ENCODE measurements at regions not wholly inside any gene's neighbourhood (a gene's known extent, or its start where the extent isn't known, plus 50 kb on each side); places are given as distances from the start of the nearest gene placed in this dataset.

GRCh38 chr3:176969066-176969465 lies 228.2 kb downstream of the TBL1XR1 start:
- DNase-seq = no peak

GRCh38 chr3:176968631-176969030 lies 228.7 kb downstream of the TBL1XR1 start:
- no peak for DNase-seq

GRCh38 chr3:176967522-176967921 lies 229.8 kb downstream of the TBL1XR1 start:
- no peak for DNase-seq

GRCh38 chr3:176964661-176965060 lies 232.6 kb downstream of the TBL1XR1 start:
- no peak for DNase-seq

GRCh38 chr3:176961916-176962315 lies 235.4 kb downstream of the TBL1XR1 start:
- DNase-seq = no peak

- DNase-seq = no peak
These were observed 237.4 kb downstream of the TBL1XR1 start for GRCh38 chr3:176959867-176960266.

GRCh38 chr3:176958560-176958959 lies 238.7 kb downstream of the TBL1XR1 start:
- no peak for DNase-seq

GRCh38 chr3:176954517-176954916 lies 242.8 kb downstream of the TBL1XR1 start:
- DNase-seq = no peak

GRCh38 chr3:176953106-176954060 lies 243.9 kb downstream of the TBL1XR1 start:
- DNase-seq = peak; percentile 30

- no peak for DNase-seq
These were observed 245.5 kb downstream of the TBL1XR1 start for GRCh38 chr3:176951586-176952292.

GRCh38 chr3:176951144-176951543 lies 246.1 kb downstream of the TBL1XR1 start:
- DNase-seq = no peak

- no peak for DNase-seq
These were observed 246.5 kb downstream of the TBL1XR1 start for GRCh38 chr3:176950743-176951142.

GRCh38 chr3:176948151-176948550 lies 249.1 kb downstream of the TBL1XR1 start:
- DNase-seq = no peak

- DNase-seq = no peak
These were observed 251.1 kb downstream of the TBL1XR1 start for GRCh38 chr3:176946202-176946601.

GRCh38 chr3:176942305-176942704 lies 255.0 kb downstream of the TBL1XR1 start:
- no peak for DNase-seq

GRCh38 chr3:176941689-176942088 lies 255.6 kb downstream of the TBL1XR1 start:
- DNase-seq = no peak

GRCh38 chr3:176939022-176939817 lies 258.1 kb downstream of the TBL1XR1 start:
- DNase-seq = peak; percentile 63

- DNase-seq = no peak
These were observed 259.3 kb downstream of the TBL1XR1 start for GRCh38 chr3:176937994-176938393.

- DNase-seq = no peak
These were observed 259.7 kb downstream of the TBL1XR1 start for GRCh38 chr3:176937541-176937940.

- no peak for DNase-seq
These were observed 261.9 kb downstream of the TBL1XR1 start for GRCh38 chr3:176935194-176935888.

GRCh38 chr3:176934698-176935097 lies 262.6 kb downstream of the TBL1XR1 start:
- DNase-seq = no peak

- no peak for DNase-seq
These were observed 263.6 kb downstream of the TBL1XR1 start for GRCh38 chr3:176933704-176934103.
